ENCODE measurements at regions not wholly inside any gene's neighbourhood (a gene's known extent, or its start where the extent isn't known, plus 50 kb on each side); places are given as distances from the start of the nearest gene placed in this dataset.

DNA sequence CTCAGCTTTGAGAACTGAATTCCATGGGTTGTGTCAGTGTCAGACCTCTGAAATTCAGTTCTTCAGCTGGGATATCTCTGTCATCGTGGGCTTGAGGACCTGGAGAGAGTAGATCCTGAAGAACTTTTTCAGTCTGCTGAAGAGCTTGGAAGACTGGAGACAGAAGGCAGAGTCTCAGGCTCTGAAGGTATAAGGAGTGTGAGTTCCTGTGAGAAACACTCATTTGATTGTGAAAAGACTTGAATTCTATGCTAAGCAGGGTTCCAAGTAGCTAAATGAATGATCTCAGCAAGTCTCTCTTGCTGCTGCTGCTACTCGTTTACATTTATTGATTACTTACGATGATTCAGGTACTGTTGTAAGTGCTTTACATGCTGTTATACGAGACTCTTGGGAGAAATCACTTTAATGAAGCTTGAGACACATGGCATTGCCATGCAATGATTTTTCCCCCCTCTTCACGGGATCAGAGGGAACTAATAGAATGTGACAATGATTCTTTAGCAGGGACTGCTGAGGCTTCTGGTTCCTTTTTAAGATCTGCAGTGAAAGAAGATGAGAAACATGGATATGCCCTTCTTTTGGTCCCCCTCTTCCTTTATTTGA lies 63.8 kb downstream of the PTTG1 start:
- TF ChIP-seq, protein P1, sequence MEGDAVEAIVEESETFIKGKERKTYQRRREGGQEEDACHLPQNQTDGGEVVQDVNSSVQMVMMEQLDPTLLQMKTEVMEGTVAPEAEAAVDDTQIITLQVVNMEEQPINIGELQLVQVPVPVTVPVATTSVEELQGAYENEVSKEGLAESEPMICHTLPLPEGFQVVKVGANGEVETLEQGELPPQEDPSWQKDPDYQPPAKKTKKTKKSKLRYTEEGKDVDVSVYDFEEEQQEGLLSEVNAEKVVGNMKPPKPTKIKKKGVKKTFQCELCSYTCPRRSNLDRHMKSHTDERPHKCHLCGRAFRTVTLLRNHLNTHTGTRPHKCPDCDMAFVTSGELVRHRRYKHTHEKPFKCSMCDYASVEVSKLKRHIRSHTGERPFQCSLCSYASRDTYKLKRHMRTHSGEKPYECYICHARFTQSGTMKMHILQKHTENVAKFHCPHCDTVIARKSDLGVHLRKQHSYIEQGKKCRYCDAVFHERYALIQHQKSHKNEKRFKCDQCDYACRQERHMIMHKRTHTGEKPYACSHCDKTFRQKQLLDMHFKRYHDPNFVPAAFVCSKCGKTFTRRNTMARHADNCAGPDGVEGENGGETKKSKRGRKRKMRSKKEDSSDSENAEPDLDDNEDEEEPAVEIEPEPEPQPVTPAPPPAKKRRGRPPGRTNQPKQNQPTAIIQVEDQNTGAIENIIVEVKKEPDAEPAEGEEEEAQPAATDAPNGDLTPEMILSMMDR (IDR thresholded peaks at IDR 0.05): no peak
- no peak for TF ChIP-seq POLR2AphosphoS5 (IDR thresholded peaks at IDR 0.05)
